ENCODE measurements at regions not wholly inside any gene's neighbourhood (a gene's known extent, or its start where the extent isn't known, plus 50 kb on each side); places are given as distances from the start of the nearest gene placed in this dataset.

- TF ChIP-seq, protein P1, sequence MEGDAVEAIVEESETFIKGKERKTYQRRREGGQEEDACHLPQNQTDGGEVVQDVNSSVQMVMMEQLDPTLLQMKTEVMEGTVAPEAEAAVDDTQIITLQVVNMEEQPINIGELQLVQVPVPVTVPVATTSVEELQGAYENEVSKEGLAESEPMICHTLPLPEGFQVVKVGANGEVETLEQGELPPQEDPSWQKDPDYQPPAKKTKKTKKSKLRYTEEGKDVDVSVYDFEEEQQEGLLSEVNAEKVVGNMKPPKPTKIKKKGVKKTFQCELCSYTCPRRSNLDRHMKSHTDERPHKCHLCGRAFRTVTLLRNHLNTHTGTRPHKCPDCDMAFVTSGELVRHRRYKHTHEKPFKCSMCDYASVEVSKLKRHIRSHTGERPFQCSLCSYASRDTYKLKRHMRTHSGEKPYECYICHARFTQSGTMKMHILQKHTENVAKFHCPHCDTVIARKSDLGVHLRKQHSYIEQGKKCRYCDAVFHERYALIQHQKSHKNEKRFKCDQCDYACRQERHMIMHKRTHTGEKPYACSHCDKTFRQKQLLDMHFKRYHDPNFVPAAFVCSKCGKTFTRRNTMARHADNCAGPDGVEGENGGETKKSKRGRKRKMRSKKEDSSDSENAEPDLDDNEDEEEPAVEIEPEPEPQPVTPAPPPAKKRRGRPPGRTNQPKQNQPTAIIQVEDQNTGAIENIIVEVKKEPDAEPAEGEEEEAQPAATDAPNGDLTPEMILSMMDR (IDR thresholded peaks at IDR 0.05) = no peak
- TF ChIP-seq EZH2phosphoT487 (IDR thresholded peaks at IDR 0.05) = no peak
Observed at GRCh38 chr20:11354846-11355245, 562.8 kb upstream of the BTBD3 start.
